ENCODE measurements at regions not wholly inside any gene's neighbourhood (a gene's known extent, or its start where the extent isn't known, plus 50 kb on each side); places are given as distances from the start of the nearest gene placed in this dataset.
"Not testable (repeated sequence)": the region's sequence is repeated elsewhere in the genome, so short reads cannot be mapped to it uniquely, and the experiment has no call there.

GRCh38 chr14:105855246-105855892, 329.0 kb downstream of the TMEM121 start:
- H3K4me1 ChIP-seq (ENCODE audit: insufficient read depth, low read length): peaks cover 10% of the 10 kb centered on the region
- H3K27me3 ChIP-seq (ENCODE audit: insufficient read depth, low read length): peaks cover under 1% of the 10 kb centered on the region
- H3K4me3 ChIP-seq (ENCODE audit: low read length): no peak overlapping the region
- H3K9me3 ChIP-seq (ENCODE audit: low read depth, low read length): no peaks in the 10 kb centered on the region

GRCh38 chr14:105855893-105856675, 329.7 kb downstream of the TMEM121 start:
- H3K9me3 ChIP-seq (ENCODE audit: low read depth, low read length): no peaks in the 10 kb centered on the region
- peaks cover 7% of the 10 kb centered on the region for H3K27me3 ChIP-seq (ENCODE audit: insufficient read depth, low read length)
- no peak overlapping the region for H3K4me3 ChIP-seq (ENCODE audit: low read length)
- H3K4me1 ChIP-seq (ENCODE audit: insufficient read depth, low read length): peaks cover 13% of the 10 kb centered on the region

GRCh38 chr14:105856676-105857219, 330.4 kb downstream of the TMEM121 start:
- Histone ChIP-seq H3K4me1 (ENCODE audit: insufficient read depth, low read length) (peaks cover 16% of the 10 kb centered on the region), H3K9me3 (ENCODE audit: low read depth, low read length) (no peaks in the 10 kb centered on the region), H3K27me3 (ENCODE audit: insufficient read depth, low read length) (peaks cover 8% of the 10 kb centered on the region), H3K4me3 (ENCODE audit: low read length) (no peak overlapping the region)

GRCh38 chr14:105857220-105857825, 330.9 kb downstream of the TMEM121 start:
- Histone ChIP-seq H3K4me3 (ENCODE audit: low read length) (peak overlapping the region; percentile 60), H3K4me1 (ENCODE audit: insufficient read depth, low read length) (peaks cover 16% of the 10 kb centered on the region), H3K27me3 (ENCODE audit: insufficient read depth, low read length) (peaks cover 8% of the 10 kb centered on the region), H3K9me3 (ENCODE audit: low read depth, low read length) (no peaks in the 10 kb centered on the region)

GRCh38 chr14:105857826-105858675, 331.7 kb downstream of the TMEM121 start:
- Histone ChIP-seq H3K4me1 (ENCODE audit: insufficient read depth, low read length) (peaks cover 16% of the 10 kb centered on the region), H3K9me3 (ENCODE audit: low read depth, low read length) (no peaks in the 10 kb centered on the region), H3K4me3 (ENCODE audit: low read length) (peak overlapping the region; percentile 60), H3K27me3 (ENCODE audit: insufficient read depth, low read length) (peaks cover 13% of the 10 kb centered on the region)

GRCh38 chr14:105858676-105859025, 332.3 kb downstream of the TMEM121 start:
- peaks cover 16% of the 10 kb centered on the region for H3K4me1 ChIP-seq (ENCODE audit: insufficient read depth, low read length)

GRCh38 chr14:105859073-105859716, 332.8 kb downstream of the TMEM121 start:
- H3K9me3 ChIP-seq (ENCODE audit: low read depth, low read length): not testable (repeated sequence)
- peak overlapping the region; percentile 60 for H3K4me3 ChIP-seq (ENCODE audit: low read length)
- H3K27me3 ChIP-seq (ENCODE audit: insufficient read depth, low read length): peaks cover 19% of the 10 kb centered on the region
- peaks cover 16% of the 10 kb centered on the region for H3K4me1 ChIP-seq (ENCODE audit: insufficient read depth, low read length)

More at GRCh38 chr14:105858676-105859025, 332.3 kb downstream of the TMEM121 start:
- Histone ChIP-seq H3K27me3 (ENCODE audit: insufficient read depth, low read length) (peaks cover 17% of the 10 kb centered on the region), H3K9me3 (ENCODE audit: low read depth, low read length) (no peaks in the 10 kb centered on the region), H3K4me3 (ENCODE audit: low read length) (peak overlapping the region; percentile 60)

GRCh38 chr14:105859717-105860614, 333.6 kb downstream of the TMEM121 start:
- Histone ChIP-seq H3K4me1 (ENCODE audit: insufficient read depth, low read length) (peaks cover 16% of the 10 kb centered on the region), H3K4me3 (ENCODE audit: low read length) (peak overlapping the region; percentile 60), H3K27me3 (ENCODE audit: insufficient read depth, low read length) (peaks cover 24% of the 10 kb centered on the region), H3K9me3 (ENCODE audit: low read depth, low read length) (no peaks in the 10 kb centered on the region)

GRCh38 chr14:105860615-105861580, 334.5 kb downstream of the TMEM121 start:
- Histone ChIP-seq H3K4me1 (ENCODE audit: insufficient read depth, low read length) (peaks cover 15% of the 10 kb centered on the region), H3K4me3 (ENCODE audit: low read length) (peak overlapping the region; percentile 60), H3K27me3 (ENCODE audit: insufficient read depth, low read length) (peaks cover 24% of the 10 kb centered on the region), H3K9me3 (ENCODE audit: low read depth, low read length) (no peaks in the 10 kb centered on the region)

GRCh38 chr14:105861985-105862465, 335.6 kb downstream of the TMEM121 start:
- Histone ChIP-seq H3K4me1 (ENCODE audit: insufficient read depth, low read length) (peaks cover 8% of the 10 kb centered on the region), H3K4me3 (ENCODE audit: low read length) (peak overlapping the region; percentile 60), H3K27me3 (ENCODE audit: insufficient read depth, low read length) (peaks cover 24% of the 10 kb centered on the region)

GRCh38 chr14:105862581-105863239, 336.3 kb downstream of the TMEM121 start:
- H3K4me3 ChIP-seq (ENCODE audit: low read length): peak overlapping the region; percentile 60

More at GRCh38 chr14:105861985-105862465, 335.6 kb downstream of the TMEM121 start:
- H3K9me3 ChIP-seq (ENCODE audit: low read depth, low read length): no peaks in the 10 kb centered on the region

More at GRCh38 chr14:105862581-105863239, 336.3 kb downstream of the TMEM121 start:
- Histone ChIP-seq H3K9me3 (ENCODE audit: low read depth, low read length) (no peaks in the 10 kb centered on the region), H3K4me1 (ENCODE audit: insufficient read depth, low read length) (peaks cover 5% of the 10 kb centered on the region), H3K27me3 (ENCODE audit: insufficient read depth, low read length) (peaks cover 24% of the 10 kb centered on the region)

Measured in mononuclear cell (primary cell).